ENCODE measurements at regions not wholly inside any gene's neighbourhood (a gene's known extent, or its start where the extent isn't known, plus 50 kb on each side); places are given as distances from the start of the nearest gene placed in this dataset.

- no peak for TF ChIP-seq KLF13 (CRISPR knock-in tag; IDR thresholded peaks at IDR 0.05)
- TF ChIP-seq, protein P1, sequence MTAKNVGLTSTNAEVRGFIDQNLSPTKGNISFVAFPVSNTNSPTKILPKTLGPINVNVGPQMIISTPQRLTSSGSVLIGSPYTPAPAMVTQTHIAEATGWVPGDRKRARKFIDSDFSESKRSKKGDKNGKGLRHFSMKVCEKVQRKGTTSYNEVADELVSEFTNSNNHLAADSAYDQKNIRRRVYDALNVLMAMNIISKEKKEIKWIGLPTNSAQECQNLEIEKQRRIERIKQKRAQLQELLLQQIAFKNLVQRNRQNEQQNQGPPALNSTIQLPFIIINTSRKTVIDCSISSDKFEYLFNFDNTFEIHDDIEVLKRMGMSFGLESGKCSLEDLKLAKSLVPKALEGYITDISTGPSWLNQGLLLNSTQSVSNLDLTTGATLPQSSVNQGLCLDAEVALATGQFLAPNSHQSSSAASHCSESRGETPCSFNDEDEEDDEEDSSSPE (CRISPR knock-in tag; IDR thresholded peaks at IDR 0.05): no peak
- TF ChIP-seq, protein P2, sequence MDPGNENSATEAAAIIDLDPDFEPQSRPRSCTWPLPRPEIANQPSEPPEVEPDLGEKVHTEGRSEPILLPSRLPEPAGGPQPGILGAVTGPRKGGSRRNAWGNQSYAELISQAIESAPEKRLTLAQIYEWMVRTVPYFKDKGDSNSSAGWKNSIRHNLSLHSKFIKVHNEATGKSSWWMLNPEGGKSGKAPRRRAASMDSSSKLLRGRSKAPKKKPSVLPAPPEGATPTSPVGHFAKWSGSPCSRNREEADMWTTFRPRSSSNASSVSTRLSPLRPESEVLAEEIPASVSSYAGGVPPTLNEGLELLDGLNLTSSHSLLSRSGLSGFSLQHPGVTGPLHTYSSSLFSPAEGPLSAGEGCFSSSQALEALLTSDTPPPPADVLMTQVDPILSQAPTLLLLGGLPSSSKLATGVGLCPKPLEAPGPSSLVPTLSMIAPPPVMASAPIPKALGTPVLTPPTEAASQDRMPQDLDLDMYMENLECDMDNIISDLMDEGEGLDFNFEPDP (CRISPR knock-in tag; conservative IDR thresholded peaks at IDR 0.05): no peak
- no peak for TF ChIP-seq ELF1 (CRISPR knock-in tag; IDR thresholded peaks at IDR 0.05)
- intact Hi-C loops (cut with micrococcal nuclease; ENCODE audit: unreplicated experiment): no loop called here
- Histone ChIP-seq H3K9ac (ENCODE audit: insufficient read depth, low read depth, low read length) (no peak overlapping the region), H3K4me3 (replicated peaks in 1 of 3; ENCODE audit: insufficient read depth in 1 of 3, low read depth in 2 of 3, low read length in 3 of 3) (no peak overlapping the region), H3K4me2 (ENCODE audit: low read depth, low read length) (no peak overlapping the region), H3K27me3 (ENCODE audit: control insufficient read depth in 1 of 2, insufficient read depth in 2 of 2, low read length in 2 of 2) (no peaks in the 10 kb centered on the region), H3K4me1 (ENCODE audit: insufficient read depth, low read length) (no peaks in the 10 kb centered on the region), H3K36me3 (replicated peaks in 1 of 2; ENCODE audit: control insufficient read depth in 1 of 2, insufficient read depth in 2 of 2, low read length in 2 of 2) (no peaks in the 10 kb centered on the region), H3K9me3 (ENCODE audit: low read length) (no peaks in the 10 kb centered on the region), H3K79me2 (ENCODE audit: insufficient read depth, low read length) (no peaks in the 10 kb centered on the region), H2AFZ (ENCODE audit: low read length) (no peak overlapping the region), H3K27ac (ENCODE audit: extremely low read length, insufficient read depth, low read length) (no peak overlapping the region), H4K20me1 (ENCODE audit: insufficient read depth, low read length) (no peaks in the 10 kb centered on the region)
- 0% methylated on average over 2 of the region's 2 CpGs for WGBS (ENCODE audit: low lambda C conversion rate)
- DNase-seq (ENCODE audit: low spot score) (no peak), FAIRE-seq (no peak), ATAC-seq (no peak)
- in situ Hi-C loops (cut with HindIII; ENCODE audit: extremely low pct_ligation_motif_present, low pct_unique_long_range_greater_than_20kb): no loop called here
- no TSS peak for BruUV-seq (replicated peaks)
- ChIA-PET CTCF (ENCODE audit: low intra/inter-chr PET ratio, low total read pairs) (no interaction called here), POLR2A (no interaction called here)
Observed at GRCh38 chr20:22744341-22745193, 160.2 kb upstream of the FOXA2 start.

- no peaks in the 10 kb centered on the region for H3K9me3 ChIP-seq (ENCODE audit: low read length)
- no peaks in the 10 kb centered on the region for H4K20me1 ChIP-seq (ENCODE audit: insufficient read depth, low read length)
- no peak overlapping the region for H3K27ac ChIP-seq (ENCODE audit: extremely low read length, insufficient read depth, low read length)
- in situ Hi-C loops (cut with HindIII; ENCODE audit: extremely low pct_ligation_motif_present, low pct_unique_long_range_greater_than_20kb) (no loop called here), intact Hi-C loops (cut with micrococcal nuclease; ENCODE audit: unreplicated experiment) (no loop called here)
- no peaks in the 10 kb centered on the region for H3K27me3 ChIP-seq (ENCODE audit: control insufficient read depth in 1 of 2, insufficient read depth in 2 of 2, low read length in 2 of 2)
- TF ChIP-seq CEBPB (IDR thresholded peaks at IDR 0.05; ENCODE audit: borderline replicate concordance, low read depth, low read length): peak; percentile 66; the same call in 1 of the 2 replicates
- no peak for TF ChIP-seq REL (CRISPR knock-in tag; conservative IDR thresholded peaks at IDR 0.05)
- no peak for TF ChIP-seq MTF1 (CRISPR knock-in tag; IDR thresholded peaks at IDR 0.05)
- no peak for TF ChIP-seq ZNF761 (CRISPR knock-in tag; conservative IDR thresholded peaks at IDR 0.05)
- ChIA-PET POLR2A (no interaction called here), CTCF (ENCODE audit: low intra/inter-chr PET ratio, low total read pairs) (no interaction called here)
- no peak overlapping the region for H3K4me3 ChIP-seq (replicated peaks in 1 of 3; ENCODE audit: insufficient read depth in 1 of 3, low read depth in 2 of 3, low read length in 3 of 3)
- H3K4me2 ChIP-seq (ENCODE audit: low read depth, low read length): no peak overlapping the region
- DNase-seq (ENCODE audit: low spot score) (no peak), FAIRE-seq (no peak), ATAC-seq (no peak)
- H3K79me2 ChIP-seq (ENCODE audit: insufficient read depth, low read length): no peaks in the 10 kb centered on the region
- no peak overlapping the region for H2AFZ ChIP-seq (ENCODE audit: low read length)
- BruUV-seq (replicated peaks): no TSS peak
- H3K36me3 ChIP-seq (replicated peaks in 1 of 2; ENCODE audit: control insufficient read depth in 1 of 2, insufficient read depth in 2 of 2, low read length in 2 of 2): no peaks in the 10 kb centered on the region
- H3K4me1 ChIP-seq (ENCODE audit: insufficient read depth, low read length): no peaks in the 10 kb centered on the region
- H3K9ac ChIP-seq (ENCODE audit: insufficient read depth, low read depth, low read length): no peak overlapping the region
- WGBS (ENCODE audit: low lambda C conversion rate): 0% methylated on average over 1 of the region's 1 CpG
Observed at GRCh38 chr20:22745194-22745500, 160.8 kb upstream of the FOXA2 start.

All from HepG2 (cell line).